H9 (cell line): ENCODE measurements at regions not wholly inside any gene's neighbourhood (a gene's known extent, or its start where the extent isn't known, plus 50 kb on each side); places are given as distances from the start of the nearest gene placed in this dataset.

Experiments used
- DNase-seq: peaks from one replicate; pipeline ENCODE4 v3.0.0-alpha.2; 2017
- H2AFZ ChIP-seq: one replicate; pipeline ENCODE4 v1.6.1; 2013; ENCODE audit warnings: mild to moderate bottlenecking, low read length, control low read depth, moderate library complexity
- H2AK5ac ChIP-seq: 2 replicates; pipeline ENCODE4 v1.6.1; 2013; ENCODE audit warnings: low read length, control low read depth, mixed read lengths; ENCODE audit not compliant: insufficient read length
- H2BK120ac ChIP-seq: one replicate; pipeline ENCODE4 v1.6.1; 2013; ENCODE audit warnings: low read depth, mild to moderate bottlenecking, low read length, control low read depth, inconsistent platforms; ENCODE audit not compliant: poor library complexity, severe bottlenecking
- H2BK12ac ChIP-seq: 2 replicates; pipeline ENCODE4 v1.6.1; 2013; ENCODE audit warnings: low read length, control low read depth, mixed read lengths, low read depth; ENCODE audit not compliant: insufficient read length
- H2BK15ac ChIP-seq: 2 replicates; pipeline ENCODE4 v1.6.1; 2013; ENCODE audit warnings: low read depth, low read length, control low read depth
- H2BK20ac ChIP-seq: one replicate; pipeline ENCODE4 v1.6.1; 2013; ENCODE audit warnings: low read depth, mild to moderate bottlenecking, low read length, control low read depth, inconsistent platforms; ENCODE audit not compliant: poor library complexity, severe bottlenecking
- H2BK5ac ChIP-seq: 2 replicates; pipeline ENCODE4 v1.6.1; 2013; ENCODE audit warnings: low read length, control low read depth, mixed read lengths; ENCODE audit not compliant: insufficient read length
- H3K14ac ChIP-seq: 2 replicates; pipeline ENCODE4 v1.6.1; 2013; ENCODE audit warnings: low read length, control low read depth; ENCODE audit not compliant: insufficient read depth
- H3K18ac ChIP-seq: 2 replicates; pipeline ENCODE4 v1.6.1; 2013; ENCODE audit warnings: low read depth, mild to moderate bottlenecking, mixed read lengths, low read length, control low read depth; ENCODE audit not compliant: insufficient read length
- H3K23ac ChIP-seq: 2 replicates; pipeline ENCODE4 v1.6.1; 2013; ENCODE audit warnings: low read length, control low read depth, mixed read lengths, low read depth; ENCODE audit not compliant: insufficient read length
- H3K23me2 ChIP-seq: 2 replicates; pipeline ENCODE4 v1.6.1; 2013; ENCODE audit warnings: low read depth, mild to moderate bottlenecking, mixed read lengths, low read length, control low read depth; ENCODE audit not compliant: insufficient read length, poor library complexity, severe bottlenecking
- H3K27ac ChIP-seq: 2 replicates; pipeline ENCODE4 v1.5.1; 2013; ENCODE audit warnings: low read length, control low read depth, mixed read lengths, low read depth; ENCODE audit not compliant: insufficient read length
- H3K27me3 ChIP-seq: 2 replicates; pipeline ENCODE4 v1.6.1; 2013; ENCODE audit warnings: low read length, control low read depth, inconsistent platforms; ENCODE audit not compliant: insufficient read depth
- H3K4ac ChIP-seq: 2 replicates; pipeline ENCODE4 v1.6.1; 2013; ENCODE audit warnings: low read depth, mild to moderate bottlenecking, control low read depth, inconsistent platforms, low read length, moderate library complexity
- H3K4me1 ChIP-seq: 2 replicates; pipeline ENCODE4 v1.6.1; 2013; ENCODE audit warnings: low read length, control low read depth, inconsistent platforms; ENCODE audit not compliant: insufficient read depth
- H3K4me2 ChIP-seq: 2 replicates; pipeline ENCODE4 v1.6.1; 2013; ENCODE audit warnings: low read length, control low read depth, mixed read lengths; ENCODE audit not compliant: insufficient read length, insufficient read depth
- H3K56ac ChIP-seq: 2 replicates; pipeline ENCODE4 v1.6.1; 2013; ENCODE audit warnings: low read depth, mild to moderate bottlenecking, mixed read lengths, low read length, control low read depth; ENCODE audit not compliant: insufficient read length
- H3K79me1 ChIP-seq: 2 replicates; pipeline ENCODE4 v1.6.1; 2013; ENCODE audit warnings: low read depth, mild to moderate bottlenecking, moderate library complexity, low read length, control low read depth, inconsistent platforms; ENCODE audit not compliant: insufficient read depth, poor library complexity, severe bottlenecking
- H3K79me2 ChIP-seq: 2 replicates; pipeline ENCODE4 v1.6.1; 2013; ENCODE audit warnings: low read length, control low read depth, inconsistent platforms; ENCODE audit not compliant: insufficient read depth
- H3K9ac ChIP-seq: 2 replicates; pipeline ENCODE4 v1.6.1; 2013; ENCODE audit warnings: low read length, control low read depth, mixed read lengths; ENCODE audit not compliant: insufficient read length; ENCODE audit errors: extremely low read depth
- H3K9me3 ChIP-seq: one replicate; pipeline ENCODE4 v1.6.1; 2013; ENCODE audit warnings: low read depth, low read length, inconsistent platforms; ENCODE audit not compliant: control insufficient read depth
- H3T11ph ChIP-seq: one replicate; pipeline ENCODE4 v1.6.1; 2013; ENCODE audit warnings: mild to moderate bottlenecking, low read length, control low read depth, inconsistent platforms
- H4K20me1 ChIP-seq: one replicate; pipeline ENCODE4 v1.6.1; 2013; ENCODE audit not compliant: control insufficient read depth, insufficient read length, insufficient read depth
- H4K5ac ChIP-seq: 2 replicates; pipeline ENCODE4 v1.6.1; 2013; ENCODE audit warnings: low read depth, mild to moderate bottlenecking, mixed read lengths, low read length, control low read depth; ENCODE audit not compliant: insufficient read length
- H4K8ac ChIP-seq: replicated peaks from 2 replicates; pipeline ENCODE4 v1.6.1; 2013; ENCODE audit warnings: low read length, control low read depth, mixed read lengths, low read depth; ENCODE audit not compliant: insufficient read length
- H4K91ac ChIP-seq: 2 replicates; pipeline ENCODE4 v1.6.1; 2013; ENCODE audit warnings: low read depth, mild to moderate bottlenecking, moderate library complexity, mixed read lengths, low read length, control low read depth; ENCODE audit not compliant: insufficient read length
- H3K27ac Mint-ChIP-seq, 3 experiments: 2 replicates in 2 of 3; 3 replicates in 1 of 3; pipeline ENCODE4 v1.8.0; 2020 to 2021; ENCODE audit warnings: mixed read lengths in 3 of 3, mild to moderate bottlenecking in 1 of 3, moderate library complexity in 1 of 3
- H3K27me3 Mint-ChIP-seq: 2 replicates; pipeline ENCODE4 v1.8.0; 2021; ENCODE audit warnings: low read depth, mild to moderate bottlenecking, moderate library complexity, mixed read lengths
- H3K36me3 Mint-ChIP-seq, 3 experiments: 2 replicates in 2 of 3; 3 replicates in 1 of 3; pipeline ENCODE4 v1.8.0; 2020 to 2021; ENCODE audit warnings: low read depth in 3 of 3, mixed read lengths in 3 of 3; ENCODE audit not compliant: insufficient read depth in 1 of 3
- H3K4me1 Mint-ChIP-seq, 2 experiments: 2 replicates each; pipeline ENCODE4 v1.8.0; 2020; ENCODE audit warnings: mixed read lengths in 2 of 2
- H3K4me3 Mint-ChIP-seq, 2 experiments: 2 replicates in 1 of 2; 3 replicates in 1 of 2; pipeline ENCODE4 v1.8.0; 2020 to 2021; ENCODE audit warnings: mild to moderate bottlenecking in 2 of 2, mixed read lengths in 2 of 2, moderate library complexity in 1 of 2
- H3K9me3 Mint-ChIP-seq, 2 experiments: 2 replicates in 1 of 2; 3 replicates in 1 of 2; pipeline ENCODE4 v1.8.0; 2020; ENCODE audit warnings: mild to moderate bottlenecking in 2 of 2, mixed read lengths in 2 of 2, moderate library complexity in 1 of 2
- CTCF ChIP-seq: fragments of 200-600 bp; sonication (generic); conservative IDR thresholded peaks from 3 replicates; pipeline ENCODE4 v1.8.0; 2021; ENCODE audit warnings: antibody characterized with exemption, mild to moderate bottlenecking
- WGBS: extraction: QIAGEN DNeasy Blood & Tissue Kit; methylation state at CpG from one replicate; pipeline ENCODE4 v1.1.7; 2013; ENCODE audit warnings: missing lambda C conversion rate, low lambda C conversion rate, mixed read lengths; ENCODE audit not compliant: insufficient read length; ENCODE audit errors: extremely low coverage; 5-methylcytosine and 5-hydroxymethylcytosine counted together

GRCh38 chr4:123495530-123495929 is 98.9 kb downstream of the SPRY1 start:
- Histone ChIP-seq H3K56ac (no peak overlapping the region), H3K4ac (no peak overlapping the region), H3K9ac (no peak overlapping the region), H3K9me3 (peaks cover 2% of the 10 kb centered on the region), H3K79me2 (no peaks in the 10 kb centered on the region), H3T11ph (no peak overlapping the region), H3K23me2 (no peaks in the 10 kb centered on the region), H2BK120ac (no peak overlapping the region), H2BK15ac (no peak overlapping the region), H4K91ac (no peak overlapping the region), H3K23ac (no peak overlapping the region), H2BK20ac (no peak overlapping the region), H2AFZ (no peak overlapping the region), H2BK5ac (no peak overlapping the region), H4K8ac (no peak overlapping the region), H2BK12ac (no peak overlapping the region), H3K14ac (no peak overlapping the region), H2AK5ac (no peak overlapping the region), H3K4me1 (no peaks in the 10 kb centered on the region), H3K27ac (no peak overlapping the region), H3K18ac (no peak overlapping the region), H4K20me1 (no peaks in the 10 kb centered on the region), H4K5ac (no peak overlapping the region), H3K27me3 (no peaks in the 10 kb centered on the region), H3K79me1 (no peaks in the 10 kb centered on the region), H3K4me2 (no peak overlapping the region)
- peaks cover 3 to 8% (median 7%) of the 10 kb centered on the region in 3 experiments; a peak in 6 of 7 replicates for H3K36me3 Mint-ChIP-seq
- peaks cover 3 to 8% of the 10 kb centered on the region in 2 experiments for H3K4me1 Mint-ChIP-seq
- H3K27me3 Mint-ChIP-seq: no peaks in the 10 kb centered on the region
- no peak overlapping the region for H3K27ac Mint-ChIP-seq
- H3K4me3 Mint-ChIP-seq: no peak overlapping the region
- no peak for TF ChIP-seq CTCF
- DNase-seq: no peak
- no CpG with 5 or more reads among the region's 2 CpGs for WGBS
- peaks cover 0 to 10% of the 10 kb centered on the region in 2 experiments; a peak in 4 of 5 replicates for H3K9me3 Mint-ChIP-seq
